IPS-20b (cell line): ENCODE measurements at regions not wholly inside any gene's neighbourhood (a gene's known extent, or its start where the extent isn't known, plus 50 kb on each side); places are given as distances from the start of the nearest gene placed in this dataset.

Source experiments
- H3K27ac ChIP-seq: one replicate; pipeline ENCODE4 v1.5.1; 2013; ENCODE audit warnings: low read length
- H3K27me3 ChIP-seq: 2 replicates; pipeline ENCODE4 v1.6.1; 2013; ENCODE audit warnings: mild to moderate bottlenecking, low read length, inconsistent platforms; ENCODE audit not compliant: insufficient read depth
- H3K36me3 ChIP-seq: 2 replicates; pipeline ENCODE4 v1.6.1; 2013; ENCODE audit warnings: low read depth, mild to moderate bottlenecking, inconsistent platforms, low read length, moderate library complexity; ENCODE audit not compliant: insufficient read depth
- H3K4me1 ChIP-seq: 2 replicates; pipeline ENCODE4 v1.6.1; 2013; ENCODE audit warnings: mild to moderate bottlenecking, control low read depth, inconsistent platforms, low read length, moderate library complexity; ENCODE audit not compliant: insufficient read depth
- H3K4me3 ChIP-seq: 2 replicates; pipeline ENCODE4 v1.5.1; 2013; ENCODE audit warnings: mild to moderate bottlenecking, low read length, inconsistent platforms
- H3K9ac ChIP-seq: 2 replicates; pipeline ENCODE4 v1.6.1; 2013; ENCODE audit warnings: low read depth, mild to moderate bottlenecking, inconsistent platforms, low read length, moderate library complexity
- H3K9me3 ChIP-seq: 2 replicates; pipeline ENCODE4 v1.6.1; 2013; ENCODE audit warnings: mild to moderate bottlenecking, low read depth, low read length, inconsistent platforms; ENCODE audit not compliant: insufficient read depth

GRCh38 chr14:101185946-101186345 lies 282.4 kb upstream of the RTL1 start:
- no peaks in the 10 kb centered on the region for H3K36me3 ChIP-seq
- H3K9ac ChIP-seq: no peak overlapping the region
- no peak overlapping the region for H3K4me3 ChIP-seq
- H3K27me3 ChIP-seq: no peaks in the 10 kb centered on the region
- H3K9me3 ChIP-seq: no peaks in the 10 kb centered on the region
- no peaks in the 10 kb centered on the region for H3K4me1 ChIP-seq
- no peak overlapping the region for H3K27ac ChIP-seq

- Histone ChIP-seq H3K36me3 (no peaks in the 10 kb centered on the region), H3K9ac (no peak overlapping the region), H3K27me3 (no peaks in the 10 kb centered on the region), H3K27ac (no peak overlapping the region), H3K9me3 (no peaks in the 10 kb centered on the region), H3K4me1 (no peaks in the 10 kb centered on the region), H3K4me3 (no peak overlapping the region)
Measured at GRCh38 chr14:101186544-101186943, 283.0 kb upstream of the RTL1 start.

DNA sequence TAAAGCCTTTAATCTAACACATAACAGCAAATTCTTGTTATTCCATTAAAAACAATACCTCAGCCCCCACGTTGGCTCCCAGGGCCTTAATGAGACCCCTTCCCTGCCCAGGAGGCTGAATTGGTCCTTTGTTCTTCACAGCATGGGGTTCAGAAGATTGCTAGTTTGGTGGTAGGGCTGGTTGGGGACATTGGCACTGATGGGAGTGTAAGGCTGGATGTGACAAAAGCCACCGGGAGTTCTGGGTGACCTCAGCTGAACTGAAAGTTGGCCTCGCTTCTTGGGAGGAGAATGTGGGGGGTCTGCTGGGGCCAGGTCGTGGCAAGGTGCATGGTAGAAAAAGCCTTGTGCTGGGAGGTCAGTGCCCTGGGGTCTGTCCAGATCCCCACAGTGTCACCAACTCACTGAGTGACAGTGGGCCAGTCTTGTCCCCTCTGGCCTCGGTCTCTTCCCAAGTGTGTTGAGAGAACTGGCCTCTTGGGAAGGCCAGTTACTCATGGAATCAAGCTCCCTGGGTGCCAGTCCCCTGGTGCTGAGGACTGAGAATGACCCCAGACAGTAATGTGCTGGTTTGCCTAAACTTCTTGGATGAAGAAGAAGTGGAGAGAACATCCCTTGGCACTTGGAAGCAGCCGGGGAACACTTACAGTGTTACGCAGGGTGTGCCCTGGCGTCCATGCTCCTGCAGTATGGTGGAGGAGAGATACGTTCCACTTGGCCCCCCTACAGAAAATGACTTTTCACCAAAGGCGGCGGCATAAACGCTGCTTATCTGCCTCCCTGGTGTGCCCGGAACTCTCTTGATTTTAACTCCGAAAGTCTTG lies 283.7 kb upstream of the RTL1 start:
- H3K4me1 ChIP-seq: no peaks in the 10 kb centered on the region
- no peaks in the 10 kb centered on the region for H3K27me3 ChIP-seq
- H3K9ac ChIP-seq: no peak overlapping the region
- no peaks in the 10 kb centered on the region for H3K9me3 ChIP-seq
- no peak overlapping the region for H3K4me3 ChIP-seq
- no peak overlapping the region for H3K27ac ChIP-seq
- H3K36me3 ChIP-seq: no peaks in the 10 kb centered on the region

- no peaks in the 10 kb centered on the region for H3K36me3 ChIP-seq
- no peaks in the 10 kb centered on the region for H3K9me3 ChIP-seq
- no peak overlapping the region for H3K9ac ChIP-seq
- no peaks in the 10 kb centered on the region for H3K27me3 ChIP-seq
- H3K4me1 ChIP-seq: no peaks in the 10 kb centered on the region
- H3K4me3 ChIP-seq: no peak overlapping the region
- H3K27ac ChIP-seq: no peak overlapping the region
Measured at GRCh38 chr14:101187816-101188570, 284.5 kb upstream of the RTL1 start.

DNA sequence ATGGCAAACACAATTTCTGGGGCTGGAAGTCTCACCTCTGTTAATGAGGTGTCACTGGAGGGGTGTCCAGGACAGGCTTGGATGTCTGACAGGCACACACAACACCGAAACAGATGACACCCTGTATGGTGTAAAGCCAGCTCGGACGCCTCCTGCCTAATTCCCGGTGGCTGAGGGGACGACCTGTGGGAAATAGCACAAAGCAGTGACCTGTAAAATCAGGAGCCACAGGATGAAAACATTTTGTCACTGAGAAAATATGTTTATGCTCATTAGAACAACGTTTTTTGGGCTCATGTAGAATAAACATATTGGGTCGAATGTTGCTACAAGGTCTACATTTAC lies 285.0 kb upstream of the RTL1 start:
- H3K36me3 ChIP-seq: no peaks in the 10 kb centered on the region
- no peaks in the 10 kb centered on the region for H3K4me1 ChIP-seq
- no peaks in the 10 kb centered on the region for H3K27me3 ChIP-seq
- H3K9ac ChIP-seq: no peak overlapping the region
- H3K27ac ChIP-seq: no peak overlapping the region
- no peaks in the 10 kb centered on the region for H3K9me3 ChIP-seq
- no peak overlapping the region for H3K4me3 ChIP-seq

DNA sequence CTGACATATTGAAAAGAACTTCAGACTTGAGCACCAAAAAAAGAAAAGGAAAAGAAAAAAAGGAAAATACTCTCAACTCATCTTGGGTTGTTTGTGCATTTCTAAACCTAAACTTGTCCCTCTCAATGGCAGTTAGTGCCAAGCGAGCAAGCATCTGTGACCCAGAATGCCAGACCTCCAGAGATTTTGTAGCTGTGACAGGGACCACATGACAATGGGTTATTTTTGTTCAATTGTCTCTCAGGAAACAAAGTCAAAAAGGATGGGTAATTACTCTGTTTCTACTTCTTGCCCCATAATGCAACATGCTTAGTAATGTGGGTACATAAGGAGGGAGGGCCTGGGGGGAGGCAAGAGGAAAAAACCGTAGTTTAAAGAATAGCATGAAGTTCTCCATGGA lies 285.7 kb upstream of the RTL1 start:
- no peak overlapping the region for H3K9ac ChIP-seq
- no peaks in the 10 kb centered on the region for H3K9me3 ChIP-seq
- H3K4me1 ChIP-seq: 0 out of 2 replicates have a peak, but pooled peaks cover 2% of the 10 kb centered on the region
- H3K27ac ChIP-seq: no peak overlapping the region
- no peak overlapping the region for H3K4me3 ChIP-seq
- H3K36me3 ChIP-seq: no peaks in the 10 kb centered on the region
- H3K27me3 ChIP-seq: no peaks in the 10 kb centered on the region

- no peaks in the 10 kb centered on the region for H3K9me3 ChIP-seq
- H3K27me3 ChIP-seq: no peaks in the 10 kb centered on the region; the same call in 1 of the 2 replicates
- H3K9ac ChIP-seq: no peak overlapping the region
- no peaks in the 10 kb centered on the region for H3K36me3 ChIP-seq
- H3K4me3 ChIP-seq: no peak overlapping the region
- H3K27ac ChIP-seq: no peak overlapping the region
- 0 out of 2 replicates have a peak, but pooled peaks cover 2% of the 10 kb centered on the region for H3K4me1 ChIP-seq
Measured at GRCh38 chr14:101189962-101190560, 286.5 kb upstream of the RTL1 start.

GRCh38 chr14:101191101-101191720 lies 287.7 kb upstream of the RTL1 start:
- H3K36me3 ChIP-seq: no peaks in the 10 kb centered on the region
- H3K9ac ChIP-seq: no peak overlapping the region
- H3K4me3 ChIP-seq: no peak overlapping the region
- no peaks in the 10 kb centered on the region; the same call in 1 of the 2 replicates for H3K27me3 ChIP-seq
- no peaks in the 10 kb centered on the region for H3K9me3 ChIP-seq
- H3K4me1 ChIP-seq: 0 out of 2 replicates have a peak, but pooled peaks cover 2% of the 10 kb centered on the region
- no peak overlapping the region for H3K27ac ChIP-seq

- H3K36me3 ChIP-seq: no peaks in the 10 kb centered on the region
- no peak overlapping the region for H3K4me3 ChIP-seq
- H3K9ac ChIP-seq: no peak overlapping the region
- no peaks in the 10 kb centered on the region for H3K9me3 ChIP-seq
- 0 out of 2 replicates have a peak, but pooled peaks cover 2% of the 10 kb centered on the region for H3K4me1 ChIP-seq
- H3K27ac ChIP-seq: no peak overlapping the region
- H3K27me3 ChIP-seq: no peaks in the 10 kb centered on the region; the same call in 1 of the 2 replicates
Measured at GRCh38 chr14:101191721-101192660, 288.5 kb upstream of the RTL1 start.

DNA sequence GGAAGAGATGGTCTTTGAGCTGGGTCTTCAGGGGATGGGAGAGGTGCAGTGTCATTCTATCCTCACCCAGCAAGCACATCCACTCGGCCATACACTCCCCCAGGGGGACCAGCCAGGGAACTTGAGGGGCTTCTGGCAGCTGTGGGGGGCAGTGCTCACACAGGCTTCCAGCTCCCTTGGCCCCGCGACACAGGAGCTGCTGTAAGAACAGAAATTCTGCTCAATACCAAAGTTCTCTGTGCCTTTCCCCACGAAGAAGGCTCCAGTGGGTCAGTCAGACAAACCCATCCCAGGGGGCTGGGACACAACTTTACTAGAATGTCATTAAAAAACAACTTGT lies 289.1 kb upstream of the RTL1 start:
- Histone ChIP-seq H3K9me3 (no peaks in the 10 kb centered on the region), H3K27me3 (no peaks in the 10 kb centered on the region; the same call in 1 of the 2 replicates), H3K9ac (no peak overlapping the region), H3K36me3 (no peaks in the 10 kb centered on the region), H3K4me3 (no peak overlapping the region), H3K4me1 (0 out of 2 replicates have a peak, but pooled peaks cover 2% of the 10 kb centered on the region), H3K27ac (no peak overlapping the region)
